GM12874 (cell line): ENCODE measurements at regions not wholly inside any gene's neighbourhood (a gene's known extent, or its start where the extent isn't known, plus 50 kb on each side); places are given as distances from the start of the nearest gene placed in this dataset.

Source experiments
- TF ChIP-seq, protein P1 (sequence below): IDR thresholded peaks from 2 replicates; pipeline ENCODE4 v1.5.1; 2011; ENCODE audit warnings: low read depth, mild to moderate bottlenecking, control low read depth, low read length, moderate library complexity; ENCODE audit not compliant: insufficient read depth

DNA sequence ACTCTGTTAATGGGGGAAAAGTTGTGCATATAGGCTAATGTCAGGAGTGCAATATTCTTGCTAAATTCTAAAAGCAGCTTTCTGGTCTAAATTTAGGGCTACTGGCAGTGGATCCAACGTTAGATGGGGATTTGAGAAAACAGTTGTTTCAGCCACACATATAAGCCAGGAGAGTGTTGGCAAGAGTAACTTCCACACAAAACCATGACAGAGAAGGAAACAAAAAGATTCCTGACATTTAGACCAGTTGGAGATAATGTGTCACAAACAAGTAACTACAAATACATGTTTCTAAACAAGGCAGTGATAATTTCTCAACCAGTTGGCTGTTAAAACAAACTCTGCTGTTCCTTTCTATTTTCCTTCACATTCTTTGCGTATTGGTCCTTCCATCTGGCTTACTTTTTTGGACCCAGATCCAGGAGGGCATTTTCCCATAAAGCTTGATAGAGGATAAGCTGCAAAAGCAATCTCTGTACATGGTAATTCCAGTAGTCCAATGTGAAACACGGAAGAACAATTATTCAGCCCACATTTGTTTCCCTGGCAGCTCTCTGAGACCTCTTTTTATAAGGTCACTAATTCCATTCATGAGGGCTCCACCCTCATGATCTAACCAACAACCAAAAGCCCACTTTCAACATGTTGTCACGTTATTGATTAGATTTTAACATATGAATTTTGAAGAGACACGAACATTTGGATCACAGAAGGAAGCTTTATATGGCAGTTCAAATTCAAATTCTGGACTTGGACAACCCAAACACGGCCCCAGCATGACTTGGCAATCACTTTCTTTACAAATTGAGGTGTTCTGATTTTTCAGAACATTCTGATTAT lies 1888.6 kb downstream of the MRPL39 start:
- TF ChIP-seq, protein P1, sequence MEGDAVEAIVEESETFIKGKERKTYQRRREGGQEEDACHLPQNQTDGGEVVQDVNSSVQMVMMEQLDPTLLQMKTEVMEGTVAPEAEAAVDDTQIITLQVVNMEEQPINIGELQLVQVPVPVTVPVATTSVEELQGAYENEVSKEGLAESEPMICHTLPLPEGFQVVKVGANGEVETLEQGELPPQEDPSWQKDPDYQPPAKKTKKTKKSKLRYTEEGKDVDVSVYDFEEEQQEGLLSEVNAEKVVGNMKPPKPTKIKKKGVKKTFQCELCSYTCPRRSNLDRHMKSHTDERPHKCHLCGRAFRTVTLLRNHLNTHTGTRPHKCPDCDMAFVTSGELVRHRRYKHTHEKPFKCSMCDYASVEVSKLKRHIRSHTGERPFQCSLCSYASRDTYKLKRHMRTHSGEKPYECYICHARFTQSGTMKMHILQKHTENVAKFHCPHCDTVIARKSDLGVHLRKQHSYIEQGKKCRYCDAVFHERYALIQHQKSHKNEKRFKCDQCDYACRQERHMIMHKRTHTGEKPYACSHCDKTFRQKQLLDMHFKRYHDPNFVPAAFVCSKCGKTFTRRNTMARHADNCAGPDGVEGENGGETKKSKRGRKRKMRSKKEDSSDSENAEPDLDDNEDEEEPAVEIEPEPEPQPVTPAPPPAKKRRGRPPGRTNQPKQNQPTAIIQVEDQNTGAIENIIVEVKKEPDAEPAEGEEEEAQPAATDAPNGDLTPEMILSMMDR: no peak

DNA sequence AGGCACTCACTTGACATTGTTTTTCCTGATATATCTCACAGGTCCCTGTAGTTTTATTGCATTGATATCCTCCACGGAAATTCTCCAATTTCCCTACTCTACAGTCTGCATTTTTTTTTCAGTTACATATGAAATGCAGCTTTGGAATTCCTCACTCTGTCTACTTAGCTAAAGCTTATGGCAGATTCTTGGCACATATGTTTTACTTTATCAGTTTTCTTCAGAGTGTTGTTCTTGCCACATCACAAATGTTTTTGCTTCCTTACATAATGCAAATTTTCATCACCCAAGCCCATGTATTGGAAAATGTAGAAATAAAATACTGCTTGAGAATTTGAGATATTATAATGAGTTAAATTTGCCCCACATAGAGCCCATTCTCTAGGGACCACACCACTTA lies 1895.1 kb downstream of the MRPL39 start:
- TF ChIP-seq, protein P1: no peak

DNA sequence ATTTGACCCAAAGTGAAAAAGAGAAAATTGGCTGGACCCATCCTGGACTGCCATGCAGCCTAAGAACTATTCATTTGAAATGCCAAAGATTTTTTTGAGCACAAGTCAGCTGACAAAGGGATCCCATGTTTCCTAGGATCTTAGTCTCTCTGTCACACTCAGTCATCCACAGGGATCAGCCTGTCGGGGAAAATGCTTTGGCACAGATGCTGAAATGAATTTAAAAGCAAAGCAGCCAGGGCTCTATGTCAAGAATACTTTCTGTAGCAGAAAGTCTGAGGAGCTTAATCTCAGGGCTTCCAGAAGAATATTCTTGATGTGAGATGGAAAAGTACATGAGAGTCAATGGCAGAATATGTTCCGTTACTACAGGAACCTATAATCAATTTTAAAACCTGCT lies 1900.8 kb downstream of the MRPL39 start:
- TF ChIP-seq, protein P1: no peak

GRCh38 chr21:23699402-23699801 lies 1907.9 kb downstream of the MRPL39 start:
- TF ChIP-seq, protein P1: no peak

GRCh38 chr21:23698619-23699018 lies 1908.7 kb downstream of the MRPL39 start:
- TF ChIP-seq, protein P1: no peak

GRCh38 chr21:23695443-23695842 lies 1911.8 kb downstream of the MRPL39 start:
- TF ChIP-seq, protein P1: no peak

GRCh38 chr21:23694390-23694789 lies 1912.9 kb downstream of the MRPL39 start:
- TF ChIP-seq, protein P1: no peak
